H7 (cell line): ENCODE measurements at regions not wholly inside any gene's neighbourhood (a gene's known extent, or its start where the extent isn't known, plus 50 kb on each side); places are given as distances from the start of the nearest gene placed in this dataset.

Experiments
- DNase-seq: peaks from one replicate; pipeline ENCODE4 v3.0.0; 2012
- H3K27me3 ChIP-seq: 2 replicates; pipeline ENCODE4 v1.6.0; 2011; ENCODE audit warnings: mild to moderate bottlenecking, low read length; ENCODE audit not compliant: control insufficient read depth, insufficient read depth
- H3K36me3 ChIP-seq: replicated peaks from 2 replicates; pipeline ENCODE4 v1.5.1; 2011; ENCODE audit warnings: low read length; ENCODE audit not compliant: control insufficient read depth, insufficient read depth
- H3K4me3 ChIP-seq: 2 replicates; pipeline ENCODE4 v1.5.1; 2011; ENCODE audit warnings: low read depth, mild to moderate bottlenecking, control low read depth, low read length, moderate library complexity; ENCODE audit not compliant: insufficient read depth

- H3K4me3 ChIP-seq: no peak overlapping the region
- H3K36me3 ChIP-seq: no peaks in the 10 kb centered on the region
- DNase-seq: no peak
- H3K27me3 ChIP-seq: no peaks in the 10 kb centered on the region
These were observed 140.6 kb upstream of the SOX9 start for GRCh38 chr17:71980171-71980570.

- H3K4me3 ChIP-seq: no peak overlapping the region
- DNase-seq: no peak
- H3K36me3 ChIP-seq: no peaks in the 10 kb centered on the region
- H3K27me3 ChIP-seq: no peaks in the 10 kb centered on the region
These were observed 137.0 kb upstream of the SOX9 start for GRCh38 chr17:71983828-71984227.

GRCh38 chr17:71985111-71986039 is 135.4 kb upstream of the SOX9 start:
- Histone ChIP-seq H3K4me3 (no peak overlapping the region), H3K27me3 (no peaks in the 10 kb centered on the region), H3K36me3 (no peaks in the 10 kb centered on the region)
- no peak for DNase-seq

- no peak for DNase-seq
- H3K36me3 ChIP-seq: no peaks in the 10 kb centered on the region
- no peak overlapping the region for H3K4me3 ChIP-seq
These were observed 133.9 kb upstream of the SOX9 start for GRCh38 chr17:71986886-71987285.

GRCh38 chr17:71987634-71988033 is 133.2 kb upstream of the SOX9 start:
- no peak for DNase-seq
- Histone ChIP-seq H3K27me3 (no peaks in the 10 kb centered on the region), H3K36me3 (no peaks in the 10 kb centered on the region), H3K4me3 (no peak overlapping the region)

More at GRCh38 chr17:71986886-71987285, 133.9 kb upstream of the SOX9 start:
- no peaks in the 10 kb centered on the region for H3K27me3 ChIP-seq

- no peaks in the 10 kb centered on the region for H3K36me3 ChIP-seq
- H3K27me3 ChIP-seq: no peaks in the 10 kb centered on the region
- DNase-seq: no peak
- no peak overlapping the region for H3K4me3 ChIP-seq
These were observed 131.7 kb upstream of the SOX9 start for GRCh38 chr17:71989117-71989516.

- no peak overlapping the region for H3K4me3 ChIP-seq
- H3K36me3 ChIP-seq: no peaks in the 10 kb centered on the region
- no peaks in the 10 kb centered on the region for H3K27me3 ChIP-seq
- no peak for DNase-seq
These were observed 127.5 kb upstream of the SOX9 start for GRCh38 chr17:71993363-71993762.

- no peaks in the 10 kb centered on the region for H3K36me3 ChIP-seq
- H3K27me3 ChIP-seq: no peaks in the 10 kb centered on the region
- DNase-seq: no peak
- H3K4me3 ChIP-seq: no peak overlapping the region
These were observed 125.2 kb upstream of the SOX9 start for GRCh38 chr17:71995590-71995989.

GRCh38 chr17:72004011-72004427 is 116.8 kb upstream of the SOX9 start:
- no peak overlapping the region for H3K4me3 ChIP-seq
- DNase-seq: no peak
- no peaks in the 10 kb centered on the region for H3K36me3 ChIP-seq
- no peaks in the 10 kb centered on the region for H3K27me3 ChIP-seq

GRCh38 chr17:72004611-72005331 is 116.0 kb upstream of the SOX9 start:
- Histone ChIP-seq H3K36me3 (no peaks in the 10 kb centered on the region), H3K27me3 (no peaks in the 10 kb centered on the region), H3K4me3 (no peak overlapping the region)
- no peak for DNase-seq

GRCh38 chr17:72005332-72006163 is 115.3 kb upstream of the SOX9 start:
- no peaks in the 10 kb centered on the region for H3K36me3 ChIP-seq
- H3K4me3 ChIP-seq: no peak overlapping the region
- DNase-seq: no peak
- no peaks in the 10 kb centered on the region for H3K27me3 ChIP-seq

- no peak for DNase-seq
- Histone ChIP-seq H3K36me3 (no peaks in the 10 kb centered on the region), H3K4me3 (no peak overlapping the region), H3K27me3 (no peaks in the 10 kb centered on the region)
These were observed 112.5 kb upstream of the SOX9 start for GRCh38 chr17:72008236-72008876.

GRCh38 chr17:72011561-72011960 is 109.3 kb upstream of the SOX9 start:
- H3K27me3 ChIP-seq: no peaks in the 10 kb centered on the region
- no peak for DNase-seq
- no peaks in the 10 kb centered on the region for H3K36me3 ChIP-seq

GRCh38 chr17:72021417-72022041 is 99.3 kb upstream of the SOX9 start:
- DNase-seq: no peak
- no peaks in the 10 kb centered on the region for H3K36me3 ChIP-seq
- H3K4me3 ChIP-seq: no peak overlapping the region
- no peaks in the 10 kb centered on the region for H3K27me3 ChIP-seq

More at GRCh38 chr17:72011561-72011960, 109.3 kb upstream of the SOX9 start:
- H3K4me3 ChIP-seq: no peak overlapping the region
